ENCODE measurements at regions not wholly inside any gene's neighbourhood (a gene's known extent, or its start where the extent isn't known, plus 50 kb on each side); places are given as distances from the start of the nearest gene placed in this dataset.
"Not testable (repeated sequence)": the region's sequence is repeated elsewhere in the genome, so short reads cannot be mapped to it uniquely, and the experiment has no call there.

- DNase-seq = not testable (repeated sequence)
These were observed 111.8 kb downstream of the SRGAP2 start for GRCh38 chr1:206314951-206315636.

- DNase-seq = not testable (repeated sequence)
These were observed 113.6 kb downstream of the SRGAP2 start for GRCh38 chr1:206316901-206317300.

GRCh38 chr1:206317878-206318514 is 114.7 kb downstream of the SRGAP2 start:
- DNase-seq = not testable (repeated sequence)

GRCh38 chr1:206320227-206320626 is 116.9 kb downstream of the SRGAP2 start:
- not testable (repeated sequence) for DNase-seq

GRCh38 chr1:206326159-206326939 is 123.0 kb downstream of the SRGAP2 start:
- DNase-seq = not testable (repeated sequence)

GRCh38 chr1:206331597-206331996 is 128.3 kb downstream of the SRGAP2 start:
- not testable (repeated sequence) for DNase-seq

- DNase-seq = not testable (repeated sequence)
These were observed 130.0 kb downstream of the SRGAP2 start for GRCh38 chr1:206333316-206333715.

- not testable (repeated sequence) for DNase-seq
These were observed 130.6 kb downstream of the SRGAP2 start for GRCh38 chr1:206333897-206334296.

- DNase-seq = not testable (repeated sequence)
These were observed 131.1 kb downstream of the SRGAP2 start for GRCh38 chr1:206334481-206334880.

- not testable (repeated sequence) for DNase-seq
These were observed 131.8 kb downstream of the SRGAP2 start for GRCh38 chr1:206335162-206335561.

- not testable (repeated sequence) for DNase-seq
These were observed 132.8 kb downstream of the SRGAP2 start for GRCh38 chr1:206335875-206336846.

- DNase-seq = not testable (repeated sequence)
These were observed 133.3 kb upstream of the IKBKE start for GRCh38 chr1:206337024-206337423.

- DNase-seq = not testable (repeated sequence)
These were observed 119.6 kb upstream of the IKBKE start for GRCh38 chr1:206350493-206351275.

GRCh38 chr1:206351276-206352052 is 118.8 kb upstream of the IKBKE start:
- DNase-seq = not testable (repeated sequence)

- not testable (repeated sequence) for DNase-seq
These were observed 114.0 kb upstream of the IKBKE start for GRCh38 chr1:206356310-206356709.

GRCh38 chr1:206357962-206358361 is 112.3 kb upstream of the IKBKE start:
- not testable (repeated sequence) for DNase-seq

GRCh38 chr1:206358771-206359170 is 111.5 kb upstream of the IKBKE start:
- not testable (repeated sequence) for DNase-seq

GRCh38 chr1:206359377-206359776 is 110.9 kb upstream of the IKBKE start:
- DNase-seq = not testable (repeated sequence)

GRCh38 chr1:206361978-206362543 is 108.2 kb upstream of the IKBKE start:
- not testable (repeated sequence) for DNase-seq

GRCh38 chr1:206362994-206363393 is 107.3 kb upstream of the IKBKE start:
- not testable (repeated sequence) for DNase-seq

All from CD4-positive, alpha-beta T cell treated with Interleukin-21 for 1 hour (primary cell).